SW480 (cell line): ENCODE measurements at regions not wholly inside any gene's neighbourhood (a gene's known extent, or its start where the extent isn't known, plus 50 kb on each side); places are given as distances from the start of the nearest gene placed in this dataset.
A peak's percentile ranks its signal among the peaks of the same experiment; 100 is the strongest.

Source experiments
- DNase-seq: peaks from one replicate; pipeline ENCODE4 v3.0.0-alpha.2; 2016; ENCODE audit warnings: low spot score

- DNase-seq: no peak
Observed at GRCh38 chr14:97724265-97724731, 927.1 kb downstream of the VRK1 start.

- no peak for DNase-seq
Observed at GRCh38 chr14:97726676-97727075, 929.5 kb downstream of the VRK1 start.

- no peak for DNase-seq
Observed at GRCh38 chr14:97730706-97731105, 933.5 kb downstream of the VRK1 start.

- no peak for DNase-seq
Observed at GRCh38 chr14:97731800-97732199, 934.6 kb downstream of the VRK1 start.

GRCh38 chr14:97747316-97747715 lies 950.1 kb downstream of the VRK1 start:
- no peak for DNase-seq

- DNase-seq: no peak
Observed at GRCh38 chr14:97748616-97749015, 951.4 kb downstream of the VRK1 start.

- DNase-seq: no peak
Observed at GRCh38 chr14:97757491-97757890, 960.3 kb downstream of the VRK1 start.

- no peak for DNase-seq
Observed at GRCh38 chr14:97760050-97760449, 962.9 kb downstream of the VRK1 start.

GRCh38 chr14:97762386-97762785 lies 965.2 kb downstream of the VRK1 start:
- no peak for DNase-seq

GRCh38 chr14:97771340-97772045 lies 974.3 kb downstream of the VRK1 start:
- DNase-seq: peak; percentile 47

GRCh38 chr14:97773598-97773997 lies 976.4 kb downstream of the VRK1 start:
- DNase-seq: no peak

- DNase-seq: no peak
Observed at GRCh38 chr14:97776890-97777558, 979.8 kb downstream of the VRK1 start.

- peak; percentile 19 for DNase-seq
Observed at GRCh38 chr14:97777622-97778355, 980.6 kb downstream of the VRK1 start.

- no peak for DNase-seq
Observed at GRCh38 chr14:97779140-97779539, 982.0 kb downstream of the VRK1 start.

- no peak for DNase-seq
Observed at GRCh38 chr14:97780804-97781203, 983.6 kb downstream of the VRK1 start.

- DNase-seq: no peak
Observed at GRCh38 chr14:97781961-97782360, 984.8 kb downstream of the VRK1 start.

- no peak for DNase-seq
Observed at GRCh38 chr14:97782871-97783414, 985.8 kb downstream of the VRK1 start.

GRCh38 chr14:97785495-97785894 lies 988.3 kb downstream of the VRK1 start:
- no peak for DNase-seq

GRCh38 chr14:97788364-97788763 lies 991.2 kb downstream of the VRK1 start:
- DNase-seq: no peak

GRCh38 chr14:97788846-97789526 lies 991.8 kb downstream of the VRK1 start:
- DNase-seq: no peak

- DNase-seq: no peak
Observed at GRCh38 chr14:97791072-97791471, 993.9 kb downstream of the VRK1 start.

- no peak for DNase-seq
Observed at GRCh38 chr14:97791906-97792305, 994.7 kb downstream of the VRK1 start.
